Uterus (tissue), 3 donors: ENCODE measurements at regions not wholly inside any gene's neighbourhood (a gene's known extent, or its start where the extent isn't known, plus 50 kb on each side); places are given as distances from the start of the nearest gene placed in this dataset.

Source experiments
- DNase-seq, 2 donors: peaks; one replicate each; pipeline ENCODE4 v3.0.0-alpha.2; 2019 to 2020
- H3K27ac ChIP-seq, 2 donors: fragments of 200-600 bp; sonication (generic); 1 replicate in 1 of 2; 2 replicates in 1 of 2; pipeline ENCODE4 v1.5.1; 2016 to 2018
- H3K27me3 ChIP-seq, 2 donors: fragments of 200-600 bp; sonication (generic); one replicate each; pipeline ENCODE4 v1.5.1; 2018 to 2019; ENCODE audit warnings: control low read depth in 1 of 2
- H3K36me3 ChIP-seq, 2 donors: fragments of 200-600 bp; sonication (generic); one replicate each; pipeline ENCODE4 v1.5.1; 2019; ENCODE audit warnings: control low read depth in 1 of 2
- H3K4me1 ChIP-seq, 2 donors: fragments of 200-600 bp; sonication (generic); one replicate each; pipeline ENCODE4 v1.5.1; 2018 to 2019; ENCODE audit warnings: control low read depth in 1 of 2
- H3K4me3 ChIP-seq, 2 donors: fragments of 200-600 bp; sonication (generic); 1 replicate in 1 of 2; 2 replicates in 1 of 2; pipeline ENCODE4 v1.5.1; 2018 to 2019; ENCODE audit warnings: mild to moderate bottlenecking in 1 of 2
- H3K9me3 ChIP-seq, 2 donors: fragments of 200-600 bp; sonication (generic); one replicate each; pipeline ENCODE4 v1.5.1; 2019; ENCODE audit warnings: control low read depth in 1 of 2
- POLR2A ChIP-seq, 2 donors: fragments of 450-650 bp; IDR thresholded peaks; one replicate each; pipeline ENCODE4 v1.6.1; 2016; ENCODE audit warnings: antibody characterized with exemption in 2 of 2, mild to moderate bottlenecking in 1 of 2, moderate library complexity in 1 of 2
- intact Hi-C: fragments of 100-400 bp; cut with DNase I; formaldehyde crosslinking; loops from one replicate; pipeline ENCODE4 v1.15.1; 2023; ENCODE audit warnings: low total_unique reads
- TF ChIP-seq, protein P1 (sequence below), 4 experiments: fragments of 200-600 bp in 2 of 4; fragments of 450-650 bp in 2 of 4; sonication (generic) in 2 of 4; IDR thresholded peaks; one replicate each; pipeline ENCODE4 v1.5.1; 2016 to 2019; ENCODE audit warnings: antibody characterized with exemption in 4 of 4, mild to moderate bottlenecking in 2 of 4, moderate library complexity in 1 of 4
- donor health status: DM: yes; HTN: yes; CAD: no.

DNA sequence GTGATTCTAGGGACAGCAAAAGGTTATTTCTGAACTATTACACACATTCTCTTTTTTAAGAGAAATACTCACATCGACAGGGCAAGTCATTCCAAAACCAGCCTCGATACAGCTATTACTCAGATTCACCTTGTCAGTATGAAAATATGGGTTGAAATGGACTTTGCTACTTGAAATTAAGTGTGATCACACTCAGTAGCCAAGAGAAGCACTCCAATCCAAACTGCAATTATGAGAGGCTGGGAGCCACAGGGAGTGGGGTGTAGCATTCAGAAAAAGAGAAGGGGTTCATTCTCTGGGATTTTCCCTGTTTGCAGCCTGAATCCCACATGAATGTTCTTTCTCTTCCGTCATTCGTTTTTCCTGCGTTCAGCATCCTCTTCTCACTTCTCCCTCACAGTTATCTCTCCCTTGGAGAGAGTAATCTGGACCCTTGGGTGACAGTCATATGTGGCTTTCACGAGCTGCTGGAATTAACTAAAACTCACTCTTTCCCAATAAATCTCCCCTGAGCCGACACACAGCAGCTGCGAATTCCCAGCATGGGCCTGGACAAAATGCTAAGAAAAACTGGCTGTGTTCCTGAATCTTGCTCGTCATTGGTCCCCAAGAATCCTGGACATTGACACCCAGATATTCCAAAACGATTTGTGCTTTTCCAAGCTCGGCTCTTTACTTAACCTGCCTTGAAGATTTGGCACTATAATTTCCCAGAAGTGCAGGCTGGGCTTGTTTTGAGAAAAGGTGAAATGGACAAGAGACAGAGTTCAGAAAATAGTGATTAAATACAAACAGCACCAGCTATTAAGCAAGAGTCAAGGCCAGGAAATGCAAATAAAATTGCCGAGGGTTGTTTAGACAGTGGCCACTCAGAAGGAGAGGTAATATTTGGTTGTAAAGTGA is 199.5 kb upstream of the PLEKHG7 start:
- intact Hi-C loops, result no loop called here
- Histone ChIP-seq H3K4me3 (no peak overlapping the region), H3K36me3 (no peaks in the 10 kb centered on the region), H3K4me1 (peaks cover 5 to 21% of the 10 kb centered on the region in 2 donors), H3K27me3 (no peaks in the 10 kb centered on the region), H3K27ac (peak overlapping the region; percentile 84 to 87), H3K9me3 (no peaks in the 10 kb centered on the region)
- no peak for TF ChIP-seq POLR2A (IDR thresholded peaks at IDR 0.05)
- TF ChIP-seq, protein P1, sequence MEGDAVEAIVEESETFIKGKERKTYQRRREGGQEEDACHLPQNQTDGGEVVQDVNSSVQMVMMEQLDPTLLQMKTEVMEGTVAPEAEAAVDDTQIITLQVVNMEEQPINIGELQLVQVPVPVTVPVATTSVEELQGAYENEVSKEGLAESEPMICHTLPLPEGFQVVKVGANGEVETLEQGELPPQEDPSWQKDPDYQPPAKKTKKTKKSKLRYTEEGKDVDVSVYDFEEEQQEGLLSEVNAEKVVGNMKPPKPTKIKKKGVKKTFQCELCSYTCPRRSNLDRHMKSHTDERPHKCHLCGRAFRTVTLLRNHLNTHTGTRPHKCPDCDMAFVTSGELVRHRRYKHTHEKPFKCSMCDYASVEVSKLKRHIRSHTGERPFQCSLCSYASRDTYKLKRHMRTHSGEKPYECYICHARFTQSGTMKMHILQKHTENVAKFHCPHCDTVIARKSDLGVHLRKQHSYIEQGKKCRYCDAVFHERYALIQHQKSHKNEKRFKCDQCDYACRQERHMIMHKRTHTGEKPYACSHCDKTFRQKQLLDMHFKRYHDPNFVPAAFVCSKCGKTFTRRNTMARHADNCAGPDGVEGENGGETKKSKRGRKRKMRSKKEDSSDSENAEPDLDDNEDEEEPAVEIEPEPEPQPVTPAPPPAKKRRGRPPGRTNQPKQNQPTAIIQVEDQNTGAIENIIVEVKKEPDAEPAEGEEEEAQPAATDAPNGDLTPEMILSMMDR (IDR thresholded peaks at IDR 0.05), result no peak
- DNase-seq, result peak; percentile 38 to 44

DNA sequence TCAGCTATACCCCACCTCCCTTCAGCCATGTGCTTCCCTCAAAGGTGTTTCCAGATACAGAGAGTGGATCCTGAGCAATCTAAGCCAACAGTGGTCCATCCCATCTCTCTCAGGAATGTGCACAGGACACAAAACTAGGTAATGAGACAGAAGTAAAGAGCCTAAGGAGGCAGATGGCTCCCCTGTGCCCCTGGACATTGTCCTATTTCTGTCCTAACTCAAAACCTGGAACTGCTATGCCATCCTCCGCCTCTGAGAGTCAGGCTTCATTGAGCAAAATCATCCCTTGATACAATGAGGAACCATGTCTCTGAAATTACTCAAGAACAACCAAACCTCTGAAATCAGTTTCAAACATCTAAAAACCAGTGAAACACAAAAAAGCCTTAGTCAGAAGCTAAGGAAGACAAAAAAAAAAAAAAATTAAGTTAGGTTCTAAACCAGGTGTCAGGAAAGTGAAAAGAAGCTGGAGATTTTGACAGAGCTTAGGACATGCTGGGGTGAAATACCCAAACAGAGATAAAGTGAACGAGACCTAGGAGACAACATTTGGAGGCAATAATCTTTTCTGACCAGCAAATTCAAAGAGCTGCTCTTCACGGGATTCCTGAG is 200.3 kb upstream of the PLEKHG7 start:
- Histone ChIP-seq H3K27me3 (no peaks in the 10 kb centered on the region), H3K27ac (peak overlapping the region; percentile 84 to 87), H3K36me3 (no peaks in the 10 kb centered on the region), H3K4me1 (peaks cover 5 to 21% of the 10 kb centered on the region in 2 donors), H3K4me3 (no peak overlapping the region), H3K9me3 (no peaks in the 10 kb centered on the region)
- no peak for DNase-seq
- TF ChIP-seq, protein P1 (IDR thresholded peaks at IDR 0.05), result peak in 1 of 4 experiments; percentile 8
- no peak for TF ChIP-seq POLR2A (IDR thresholded peaks at IDR 0.05)
- intact Hi-C loops, result no loop called here

DNA sequence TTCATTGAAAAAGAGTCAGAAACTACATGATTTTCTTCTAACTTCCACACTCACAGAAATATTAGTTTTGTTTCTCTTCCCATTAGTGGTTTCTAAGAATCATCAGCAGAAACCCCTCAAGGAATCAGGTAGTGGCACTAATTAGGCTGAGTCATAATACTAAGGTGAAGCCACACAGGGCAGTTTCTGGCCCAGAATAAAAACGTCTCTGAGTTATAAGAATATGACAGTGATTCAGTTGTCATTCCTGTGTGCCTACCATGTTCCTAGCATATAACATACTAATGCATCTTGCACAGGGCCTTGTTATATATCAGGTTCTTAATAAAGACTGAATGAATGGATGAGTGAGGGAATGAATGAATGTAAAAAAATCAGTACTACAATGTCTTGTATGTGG is 206.0 kb upstream of the PLEKHG7 start:
- no peaks in the 10 kb centered on the region for H3K4me1 ChIP-seq
- TF ChIP-seq POLR2A (IDR thresholded peaks at IDR 0.05), result no peak
- TF ChIP-seq, protein P1 (IDR thresholded peaks at IDR 0.05), result no peak
- no peaks in the 10 kb centered on the region for H3K27me3 ChIP-seq
- no peak for DNase-seq
- H3K4me3 ChIP-seq, result no peak overlapping the region
- intact Hi-C loops, result no loop called here
- H3K36me3 ChIP-seq, result no peaks in the 10 kb centered on the region
- H3K9me3 ChIP-seq, result no peaks in the 10 kb centered on the region
- no peak overlapping the region for H3K27ac ChIP-seq

DNA sequence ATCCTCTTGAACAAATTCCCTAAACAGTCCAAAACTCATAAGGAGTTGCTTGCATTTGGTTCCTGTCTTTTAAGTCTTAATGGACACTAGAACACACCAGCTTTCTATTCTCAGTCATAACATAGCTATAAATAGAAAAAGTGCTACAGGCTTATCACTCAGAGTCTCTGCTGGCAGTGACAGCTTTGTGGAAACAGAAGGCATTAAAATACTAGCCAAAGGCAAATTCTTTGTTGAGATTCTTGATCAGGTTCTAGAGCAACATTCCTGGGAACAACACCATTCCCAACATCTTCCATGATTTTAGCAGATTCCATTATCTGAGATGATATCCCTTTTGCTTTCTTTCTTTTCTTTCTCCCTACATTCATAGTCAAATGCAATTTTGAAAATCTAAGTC is 207.7 kb upstream of the PLEKHG7 start:
- Histone ChIP-seq H3K36me3 (no peaks in the 10 kb centered on the region), H3K27ac (no peak overlapping the region), H3K27me3 (no peaks in the 10 kb centered on the region), H3K9me3 (no peaks in the 10 kb centered on the region), H3K4me3 (no peak overlapping the region), H3K4me1 (no peaks in the 10 kb centered on the region)
- intact Hi-C loops, result no loop called here
- no peak for DNase-seq
- TF ChIP-seq POLR2A (IDR thresholded peaks at IDR 0.05), result no peak
- TF ChIP-seq, protein P1 (IDR thresholded peaks at IDR 0.05), result no peak

DNA sequence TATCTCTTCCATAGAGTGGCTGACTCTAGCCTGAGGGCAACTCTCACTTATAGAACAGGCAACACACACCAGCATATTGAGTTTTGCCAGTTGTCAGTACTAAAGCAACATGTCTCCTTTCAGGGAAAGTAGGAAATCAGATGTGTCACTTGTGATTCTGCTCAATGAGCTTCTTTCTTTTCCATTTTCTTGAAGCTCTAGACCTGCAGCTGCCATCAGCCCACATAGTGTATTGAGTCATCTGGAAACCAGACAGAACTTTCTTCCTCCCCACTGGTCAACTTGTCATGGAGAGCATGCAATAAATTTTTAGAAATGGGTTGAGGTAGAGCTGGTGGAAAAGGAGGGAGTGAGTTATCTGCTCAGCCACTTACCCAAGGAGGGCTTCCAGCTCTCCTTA is 209.0 kb upstream of the PLEKHG7 start:
- H3K27ac ChIP-seq, result no peak overlapping the region
- TF ChIP-seq, protein P1 (IDR thresholded peaks at IDR 0.05), result no peak
- no peak for TF ChIP-seq POLR2A (IDR thresholded peaks at IDR 0.05)
- H3K27me3 ChIP-seq, result no peaks in the 10 kb centered on the region
- intact Hi-C loops, result no loop called here
- no peaks in the 10 kb centered on the region for H3K4me1 ChIP-seq
- no peaks in the 10 kb centered on the region for H3K9me3 ChIP-seq
- no peak for DNase-seq
- H3K36me3 ChIP-seq, result no peaks in the 10 kb centered on the region
- H3K4me3 ChIP-seq, result no peak overlapping the region
